ENCODE measurements at regions not wholly inside any gene's neighbourhood (a gene's known extent, or its start where the extent isn't known, plus 50 kb on each side); places are given as distances from the start of the nearest gene placed in this dataset.
"Not testable (repeated sequence)": the region's sequence is repeated elsewhere in the genome, so short reads cannot be mapped to it uniquely, and the experiment has no call there.

DNA sequence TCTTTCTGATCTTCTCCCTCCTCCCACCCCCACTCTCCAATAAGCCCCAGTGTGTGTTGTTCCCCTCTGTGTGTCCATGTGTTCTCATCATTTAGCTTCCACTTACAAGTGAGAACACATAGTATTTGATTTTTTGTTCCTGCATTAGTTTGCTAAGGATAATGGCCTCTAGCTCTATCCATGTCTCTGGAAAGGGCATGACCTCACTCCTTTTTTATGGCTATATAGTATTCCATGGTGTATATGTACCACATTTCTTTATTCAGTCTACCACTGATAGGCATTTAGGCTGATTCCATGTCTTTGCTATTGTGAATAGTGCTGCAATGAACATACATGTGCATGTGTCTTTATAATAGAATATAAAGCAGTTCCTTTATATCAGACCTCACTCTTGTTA, 52.3 kb upstream of the LIPC start:
- TF ChIP-seq CTCF, POLR2A, EP300 (IDR thresholded peaks at IDR 0.05): not testable (repeated sequence)

Measured in ovary (tissue), 3 donors.